SH-SY5Y (cell line): ENCODE measurements at regions not wholly inside any gene's neighbourhood (a gene's known extent, or its start where the extent isn't known, plus 50 kb on each side); places are given as distances from the start of the nearest gene placed in this dataset.

Experiments
- GATA2 ChIP-seq: IDR thresholded peaks from 2 replicates; pipeline ENCODE4 v1.6.1; 2011; ENCODE audit warnings: mild to moderate bottlenecking, low read depth, low read length
- GATA3 ChIP-seq: IDR thresholded peaks from 2 replicates; pipeline ENCODE4 v1.6.1; 2011; ENCODE audit warnings: low read depth, mild to moderate bottlenecking, low read length, moderate library complexity

DNA sequence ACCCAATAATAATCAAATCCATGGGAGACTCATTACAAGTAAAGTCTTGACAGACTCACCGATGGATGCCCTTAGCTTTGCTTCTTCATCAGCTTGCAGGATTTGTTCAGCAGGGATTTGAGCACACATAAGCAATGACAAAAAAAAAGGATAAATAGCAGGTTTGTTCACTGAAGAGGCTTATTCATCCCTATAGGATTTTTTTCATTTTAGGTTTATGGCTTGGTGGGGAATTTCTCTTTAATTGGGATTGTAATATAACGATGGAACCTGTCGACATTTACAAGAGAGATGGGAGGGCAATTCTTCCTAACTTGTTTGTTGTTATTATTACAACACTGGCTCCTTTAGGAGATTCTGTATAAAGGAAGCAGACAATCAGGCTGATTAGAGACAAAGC lies 649.1 kb upstream of the PLXNA2 start:
- TF ChIP-seq GATA2 (no peak), GATA3 (no peak)
